ENCODE measurements at regions not wholly inside any gene's neighbourhood (a gene's known extent, or its start where the extent isn't known, plus 50 kb on each side); places are given as distances from the start of the nearest gene placed in this dataset.

DNA sequence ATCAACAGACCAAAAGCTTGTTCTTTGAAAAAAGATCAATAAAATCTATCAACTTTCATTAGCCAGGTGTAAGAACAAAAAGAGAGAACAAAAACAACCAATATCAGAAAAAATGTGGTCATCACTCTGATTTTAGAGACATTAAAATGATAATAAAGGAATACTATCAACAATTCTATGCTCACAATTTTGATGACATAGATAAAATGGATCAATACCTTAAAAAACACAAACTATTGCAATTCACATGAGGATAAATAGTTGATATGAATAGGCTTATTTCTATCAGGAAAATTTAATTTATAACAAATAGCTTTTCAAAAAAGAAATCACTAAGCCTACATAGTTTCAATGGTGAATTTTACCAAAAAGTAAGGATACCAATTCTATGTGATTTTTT is 809.4 kb upstream of the EYS start:
- Histone ChIP-seq H3K9me3 (ENCODE audit: low read length) (no peaks in the 10 kb centered on the region), H3K79me2 (ENCODE audit: low read length) (no peaks in the 10 kb centered on the region), H3K27me3 (ENCODE audit: low read length) (no peaks in the 10 kb centered on the region), H4K20me1 (ENCODE audit: low read length) (no peaks in the 10 kb centered on the region), H3K9me2 (replicated peaks; ENCODE audit: low read length) (no peaks in the 10 kb centered on the region), H3K9ac (ENCODE audit: low read length) (no peak overlapping the region), H3K4me3 (ENCODE audit: low read length) (no peak overlapping the region), H3K27ac (ENCODE audit: low read length) (no peak overlapping the region), H3K4me2 (ENCODE audit: low read length) (no peak overlapping the region), H3K36me3 (ENCODE audit: low read depth, low read length) (no peaks in the 10 kb centered on the region), H3F3A (ENCODE audit: low read length, unreplicated experiment) (no peaks in the 10 kb centered on the region), H2AFZ (ENCODE audit: low read length) (no peak overlapping the region), H3K4me1 (ENCODE audit: insufficient read depth, low read length) (no peaks in the 10 kb centered on the region)
- ATAC-seq (no peak), DNase-seq (no peak)
- ChIA-PET POLR2A (ENCODE audit: unreplicated experiment) (no interaction called here), CTCF (no interaction called here)
- BruUV-seq (replicated peaks): no TSS peak
- intact Hi-C loops (cut with micrococcal nuclease): no loop called here
- TF ChIP-seq, protein P1, sequence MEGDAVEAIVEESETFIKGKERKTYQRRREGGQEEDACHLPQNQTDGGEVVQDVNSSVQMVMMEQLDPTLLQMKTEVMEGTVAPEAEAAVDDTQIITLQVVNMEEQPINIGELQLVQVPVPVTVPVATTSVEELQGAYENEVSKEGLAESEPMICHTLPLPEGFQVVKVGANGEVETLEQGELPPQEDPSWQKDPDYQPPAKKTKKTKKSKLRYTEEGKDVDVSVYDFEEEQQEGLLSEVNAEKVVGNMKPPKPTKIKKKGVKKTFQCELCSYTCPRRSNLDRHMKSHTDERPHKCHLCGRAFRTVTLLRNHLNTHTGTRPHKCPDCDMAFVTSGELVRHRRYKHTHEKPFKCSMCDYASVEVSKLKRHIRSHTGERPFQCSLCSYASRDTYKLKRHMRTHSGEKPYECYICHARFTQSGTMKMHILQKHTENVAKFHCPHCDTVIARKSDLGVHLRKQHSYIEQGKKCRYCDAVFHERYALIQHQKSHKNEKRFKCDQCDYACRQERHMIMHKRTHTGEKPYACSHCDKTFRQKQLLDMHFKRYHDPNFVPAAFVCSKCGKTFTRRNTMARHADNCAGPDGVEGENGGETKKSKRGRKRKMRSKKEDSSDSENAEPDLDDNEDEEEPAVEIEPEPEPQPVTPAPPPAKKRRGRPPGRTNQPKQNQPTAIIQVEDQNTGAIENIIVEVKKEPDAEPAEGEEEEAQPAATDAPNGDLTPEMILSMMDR (conservative IDR thresholded peaks at IDR 0.05; ENCODE audit: low read depth, low read length): no peak
- TF ChIP-seq EZH2 (IDR thresholded peaks at IDR 0.05; ENCODE audit: low read length, unreplicated experiment) (no peak), EZH2phosphoT487 (IDR thresholded peaks at IDR 0.05; ENCODE audit: borderline replicate concordance, low read length) (no peak)

DNA sequence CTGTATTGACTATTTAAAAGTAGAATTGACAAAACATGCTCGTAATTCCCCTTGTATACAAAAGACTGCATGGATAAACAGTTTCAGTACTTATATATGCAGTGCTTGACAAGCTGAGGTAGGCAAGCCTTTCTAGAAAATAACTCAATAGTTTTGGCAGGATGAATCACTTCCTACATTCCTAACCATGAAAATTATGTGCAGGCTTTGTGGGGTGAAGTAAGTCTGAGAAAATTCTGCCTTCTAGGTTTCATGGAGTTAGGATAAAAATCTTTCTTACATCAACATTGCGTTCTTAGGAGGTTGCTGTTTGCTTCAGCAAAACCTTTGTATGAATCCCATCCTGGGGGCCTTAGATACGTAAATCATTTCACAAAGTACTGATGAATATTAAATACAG is 801.4 kb upstream of the EYS start:
- TF ChIP-seq, protein P1 (conservative IDR thresholded peaks at IDR 0.05; ENCODE audit: low read depth, low read length): no peak
- TF ChIP-seq EZH2phosphoT487 (IDR thresholded peaks at IDR 0.05; ENCODE audit: borderline replicate concordance, low read length) (no peak), EZH2 (IDR thresholded peaks at IDR 0.05; ENCODE audit: low read length, unreplicated experiment) (no peak)
- H2AFZ ChIP-seq (ENCODE audit: low read length): no peak overlapping the region
- intact Hi-C loops (cut with micrococcal nuclease): no loop called here
- ATAC-seq (peak; percentile 71), DNase-seq (peak; percentile 38)
- H3K9ac ChIP-seq (ENCODE audit: low read length): no peak overlapping the region
- no peaks in the 10 kb centered on the region for H3K36me3 ChIP-seq (ENCODE audit: low read depth, low read length)
- H3K27ac ChIP-seq (ENCODE audit: low read length): no peak overlapping the region
- H3F3A ChIP-seq (ENCODE audit: low read length, unreplicated experiment): no peaks in the 10 kb centered on the region
- H3K4me1 ChIP-seq (ENCODE audit: insufficient read depth, low read length): no peaks in the 10 kb centered on the region
- BruUV-seq (replicated peaks): no TSS peak
- POLR2A ChIA-PET (ENCODE audit: unreplicated experiment): no interaction called here
- CTCF ChIA-PET: no interaction called here
- H3K27me3 ChIP-seq (ENCODE audit: low read length): no peaks in the 10 kb centered on the region
- no peaks in the 10 kb centered on the region for H3K9me3 ChIP-seq (ENCODE audit: low read length)
- no peak overlapping the region for H3K4me3 ChIP-seq (ENCODE audit: low read length)
- H3K9me2 ChIP-seq (replicated peaks; ENCODE audit: low read length): no peaks in the 10 kb centered on the region
- H3K4me2 ChIP-seq (ENCODE audit: low read length): no peak overlapping the region
- no peaks in the 10 kb centered on the region for H4K20me1 ChIP-seq (ENCODE audit: low read length)
- H3K79me2 ChIP-seq (ENCODE audit: low read length): no peaks in the 10 kb centered on the region

DNA sequence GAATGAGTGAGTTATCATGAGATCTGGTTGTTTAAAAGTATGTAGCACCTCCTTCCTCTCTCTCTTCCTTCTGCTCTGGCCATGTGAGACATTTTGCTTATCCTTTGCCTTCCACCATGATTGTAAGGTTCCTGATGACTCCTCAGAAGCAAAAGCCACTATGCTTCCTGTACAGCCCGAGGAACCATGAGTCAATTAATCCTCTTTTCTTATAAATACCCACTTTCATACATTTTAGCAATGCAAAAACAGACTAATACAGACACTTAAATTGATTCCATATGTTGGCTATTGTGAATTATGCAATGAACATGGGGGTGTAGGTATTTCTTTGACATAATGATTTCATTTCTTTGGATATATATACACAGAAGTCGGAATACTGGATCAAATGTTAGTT is 792.8 kb upstream of the EYS start:
- no peak overlapping the region for H3K4me2 ChIP-seq (ENCODE audit: low read length)
- intact Hi-C loops (cut with micrococcal nuclease): no loop called here
- H3K4me1 ChIP-seq (ENCODE audit: insufficient read depth, low read length): no peaks in the 10 kb centered on the region
- no peaks in the 10 kb centered on the region for H3K9me2 ChIP-seq (replicated peaks; ENCODE audit: low read length)
- ATAC-seq (no peak), DNase-seq (no peak)
- BruUV-seq (replicated peaks): no TSS peak
- no peaks in the 10 kb centered on the region for H3K9me3 ChIP-seq (ENCODE audit: low read length)
- no peaks in the 10 kb centered on the region for H3K27me3 ChIP-seq (ENCODE audit: low read length)
- ChIA-PET POLR2A (ENCODE audit: unreplicated experiment) (no interaction called here), CTCF (no interaction called here)
- H3K4me3 ChIP-seq (ENCODE audit: low read length): no peak overlapping the region
- H3K79me2 ChIP-seq (ENCODE audit: low read length): no peaks in the 10 kb centered on the region
- H2AFZ ChIP-seq (ENCODE audit: low read length): no peak overlapping the region
- TF ChIP-seq EZH2phosphoT487 (IDR thresholded peaks at IDR 0.05; ENCODE audit: borderline replicate concordance, low read length) (no peak), EZH2 (IDR thresholded peaks at IDR 0.05; ENCODE audit: low read length, unreplicated experiment) (no peak)
- TF ChIP-seq, protein P1 (conservative IDR thresholded peaks at IDR 0.05; ENCODE audit: low read depth, low read length): no peak
- H4K20me1 ChIP-seq (ENCODE audit: low read length): no peaks in the 10 kb centered on the region
- H3K9ac ChIP-seq (ENCODE audit: low read length): no peak overlapping the region
- no peaks in the 10 kb centered on the region for H3K36me3 ChIP-seq (ENCODE audit: low read depth, low read length)
- no peaks in the 10 kb centered on the region for H3F3A ChIP-seq (ENCODE audit: low read length, unreplicated experiment)
- H3K27ac ChIP-seq (ENCODE audit: low read length): no peak overlapping the region
